ENCODE measurements at regions not wholly inside any gene's neighbourhood (a gene's known extent, or its start where the extent isn't known, plus 50 kb on each side); places are given as distances from the start of the nearest gene placed in this dataset.

DNA sequence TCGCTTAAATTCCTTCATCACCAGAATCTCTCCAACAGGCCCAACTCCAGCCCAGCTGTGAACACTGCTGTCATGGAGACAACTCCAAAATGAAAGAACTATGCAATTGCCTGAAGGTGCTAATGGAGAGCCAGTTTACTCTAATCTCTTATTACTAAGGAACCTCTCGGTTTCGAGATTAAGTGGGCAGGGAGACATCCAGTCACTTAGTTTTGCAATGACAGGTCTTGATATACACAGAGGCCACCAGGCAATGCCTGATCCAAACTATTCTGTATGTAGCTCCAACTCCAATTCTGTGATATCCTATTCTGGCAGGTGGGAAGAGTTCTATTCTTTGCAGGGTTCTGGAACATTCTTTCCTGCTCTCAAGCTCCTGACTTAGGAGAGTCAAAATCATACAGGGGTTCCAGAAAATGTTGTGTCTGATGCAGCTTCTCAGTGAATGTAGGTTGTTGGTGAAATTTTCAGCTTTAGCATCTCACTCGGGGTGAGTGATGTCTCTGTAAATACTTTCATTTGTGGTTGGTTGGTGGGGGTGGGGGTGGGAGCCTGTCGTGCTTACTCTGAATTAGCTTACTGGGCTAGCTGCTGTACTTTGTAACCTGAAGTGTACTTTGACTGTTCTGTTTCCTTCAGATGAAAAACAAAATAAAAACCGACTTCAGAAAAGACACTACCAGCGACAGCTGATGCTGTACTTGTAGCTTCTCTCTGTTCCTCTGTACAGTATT, 170.9 kb downstream of the PALM2AKAP2 start:
- TF ChIP-seq EZH2 (IDR thresholded peaks at IDR 0.05) = no peak
- TF ChIP-seq POLR2AphosphoS5 (IDR thresholded peaks at IDR 0.05; ENCODE audit: borderline replicate concordance, low read depth, low read length) = no peak
